ENCODE measurements at regions not wholly inside any gene's neighbourhood (a gene's known extent, or its start where the extent isn't known, plus 50 kb on each side); places are given as distances from the start of the nearest gene placed in this dataset.

GRCh38 chr16:17877821-17878360 lies 407.1 kb upstream of the XYLT1 start (continued):
- no peak for TF ChIP-seq ATOH8 (CRISPR knock-in tag; IDR thresholded peaks at IDR 0.05; ENCODE audit: low read depth)

- ChIA-PET POLR2A (no interaction called here), CTCF (interaction anchor here (1.8 kb wide), 1 partner anchor 10 kb away, joined by 5 read pairs; no protein-coding TSS in a partner anchor)
- no peak for FAIRE-seq
- Histone ChIP-seq H3K4me2 (no peak overlapping the region), H3K4me1 (no peaks in the 10 kb centered on the region), H3K4me3 (no peak overlapping the region), H3K9me3 (no peaks in the 10 kb centered on the region), H3K27ac (no peak overlapping the region)
- 21% methylated on average over 5 of the region's 5 CpGs for WGBS (ENCODE audit: missing lambda C conversion rate)
- TF ChIP-seq NR3C1 (IDR thresholded peaks at IDR 0.05) (no peak), ZFP36 (IDR thresholded peaks at IDR 0.05; ENCODE audit: borderline replicate concordance, partially characterized antibody) (no peak), CTCF (IDR thresholded peaks at IDR 0.05) (no peak), FOSB (CRISPR knock-in tag; IDR thresholded peaks at IDR 0.05) (no peak), REST (IDR thresholded peaks at IDR 0.05) (no peak), FOXS1 (CRISPR knock-in tag; IDR thresholded peaks at IDR 0.05) (no peak), NPAS2 (CRISPR knock-in tag; IDR thresholded peaks at IDR 0.05; ENCODE audit: borderline replicate concordance) (no peak)
- ATAC-seq: no peak
- DNase-seq (ENCODE audit: low read depth in 1 of 2, low spot score in 1 of 2): no peak
Measured at GRCh38 chr16:17866996-17867395, 396.2 kb upstream of the XYLT1 start.

- Histone ChIP-seq H3K9me3 (no peaks in the 10 kb centered on the region), H3K4me2 (no peak overlapping the region), H3K4me1 (no peaks in the 10 kb centered on the region), H3K4me3 (no peak overlapping the region), H3K27ac (no peak overlapping the region)
- POLR2A ChIA-PET: no interaction called here
- DNase-seq (ENCODE audit: low read depth in 1 of 2, low spot score in 1 of 2) (no peak), FAIRE-seq (no peak), ATAC-seq (no peak)
- TF ChIP-seq HOXA7 (CRISPR knock-in tag; IDR thresholded peaks at IDR 0.05) (no peak), FOSL2 (IDR thresholded peaks at IDR 0.05) (no peak), FOSL2 (CRISPR knock-in tag; IDR thresholded peaks at IDR 0.05) (no peak), TFCP2L1 (CRISPR knock-in tag; IDR thresholded peaks at IDR 0.05) (no peak)
- CTCF ChIA-PET: no interaction called here
- WGBS (ENCODE audit: missing lambda C conversion rate): 13% methylated on average over 6 of the region's 6 CpGs
Measured at GRCh38 chr16:17861981-17862479, 391.3 kb upstream of the XYLT1 start.

- no peaks in the 10 kb centered on the region for H3K4me1 ChIP-seq
- ATAC-seq: no peak
- no peak for FAIRE-seq
Measured at GRCh38 chr16:17858061-17858460, 387.3 kb upstream of the XYLT1 start.

More at GRCh38 chr16:17858061-17858460, 387.3 kb upstream of the XYLT1 start:
- H3K27ac ChIP-seq: no peak overlapping the region
- H3K4me2 ChIP-seq: no peak overlapping the region
- H3K9me3 ChIP-seq: no peaks in the 10 kb centered on the region
- TF ChIP-seq NR3C1 (IDR thresholded peaks at IDR 0.05) (no peak), JUNB (IDR thresholded peaks at IDR 0.05) (no peak), HDAC2 (IDR thresholded peaks at IDR 0.05) (no peak), MAX (IDR thresholded peaks at IDR 0.05) (no peak), PHF8 (IDR thresholded peaks at IDR 0.05; ENCODE audit: borderline replicate concordance, low read depth) (no peak), BCL3 (IDR thresholded peaks at IDR 0.05) (no peak), RAD21 (conservative IDR thresholded peaks at IDR 0.05 in 1 of 2, IDR thresholded peaks at IDR 0.05 in 1 of 2) (no peak), CHD2 (IDR thresholded peaks at IDR 0.05; ENCODE audit: low read length, partially characterized antibody) (no peak), NFE2L2 (conservative IDR thresholded peaks at IDR 0.05; ENCODE audit: low read length) (no peak), HEYL (CRISPR knock-in tag; IDR thresholded peaks at IDR 0.05) (no peak), EHMT2 (IDR thresholded peaks at IDR 0.05; ENCODE audit: low read depth) (no peak)
- POLR2A ChIA-PET: no interaction called here
- no peak for DNase-seq (ENCODE audit: low read depth in 1 of 2, low spot score in 1 of 2)
- 31% methylated on average over 10 of the region's 10 CpGs for WGBS (ENCODE audit: missing lambda C conversion rate)
- CTCF ChIA-PET: no interaction called here
- no peak overlapping the region for H3K4me3 ChIP-seq
